Neural cell (in vitro differentiated cells): ENCODE measurements at regions not wholly inside any gene's neighbourhood (a gene's known extent, or its start where the extent isn't known, plus 50 kb on each side); places are given as distances from the start of the nearest gene placed in this dataset.

Experiments used
- EP300 ChIP-seq: fragments of 450-650 bp; conservative IDR thresholded peaks from 2 replicates; pipeline ENCODE4 v1.6.1; 2014; ENCODE audit warnings: antibody characterized with exemption, mild to moderate bottlenecking, moderate library complexity; ENCODE audit not compliant: poor library complexity, severe bottlenecking
- POLR2AphosphoS5 ChIP-seq: IDR thresholded peaks from 2 replicates; pipeline ENCODE4 v1.6.1; 2012
- TF ChIP-seq, protein P1 (sequence below): fragments of 450-650 bp; IDR thresholded peaks from 2 replicates; pipeline ENCODE4 v1.5.1; 2014; ENCODE audit warnings: antibody characterized with exemption, mild to moderate bottlenecking, moderate library complexity; ENCODE audit not compliant: poor library complexity, severe bottlenecking

- no peak for TF ChIP-seq POLR2AphosphoS5
- TF ChIP-seq, protein P1, sequence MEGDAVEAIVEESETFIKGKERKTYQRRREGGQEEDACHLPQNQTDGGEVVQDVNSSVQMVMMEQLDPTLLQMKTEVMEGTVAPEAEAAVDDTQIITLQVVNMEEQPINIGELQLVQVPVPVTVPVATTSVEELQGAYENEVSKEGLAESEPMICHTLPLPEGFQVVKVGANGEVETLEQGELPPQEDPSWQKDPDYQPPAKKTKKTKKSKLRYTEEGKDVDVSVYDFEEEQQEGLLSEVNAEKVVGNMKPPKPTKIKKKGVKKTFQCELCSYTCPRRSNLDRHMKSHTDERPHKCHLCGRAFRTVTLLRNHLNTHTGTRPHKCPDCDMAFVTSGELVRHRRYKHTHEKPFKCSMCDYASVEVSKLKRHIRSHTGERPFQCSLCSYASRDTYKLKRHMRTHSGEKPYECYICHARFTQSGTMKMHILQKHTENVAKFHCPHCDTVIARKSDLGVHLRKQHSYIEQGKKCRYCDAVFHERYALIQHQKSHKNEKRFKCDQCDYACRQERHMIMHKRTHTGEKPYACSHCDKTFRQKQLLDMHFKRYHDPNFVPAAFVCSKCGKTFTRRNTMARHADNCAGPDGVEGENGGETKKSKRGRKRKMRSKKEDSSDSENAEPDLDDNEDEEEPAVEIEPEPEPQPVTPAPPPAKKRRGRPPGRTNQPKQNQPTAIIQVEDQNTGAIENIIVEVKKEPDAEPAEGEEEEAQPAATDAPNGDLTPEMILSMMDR, result no peak
- TF ChIP-seq EP300, result no peak
Measured at GRCh38 chrX:468979-469378, 82.3 kb upstream of the PPP2R3B start.
